GM23338 (cell line): ENCODE measurements at regions not wholly inside any gene's neighbourhood (a gene's known extent, or its start where the extent isn't known, plus 50 kb on each side); places are given as distances from the start of the nearest gene placed in this dataset.

Experiments used
- ATAC-seq: fragments of 200-7000 bp; cut with Tn5 transposase; 3 replicates; pipeline ENCODE4 v1.9.1; 2020
- DNase-seq: peaks from one replicate; pipeline ENCODE4 v3.0.0-alpha.2; 2015; ENCODE audit warnings: low spot score
- H2AFZ ChIP-seq: fragments of 200-600 bp; sonication (generic); 2 replicates; pipeline ENCODE4 v1.8.0; 2016; ENCODE audit warnings: antibody characterized with exemption, mild to moderate bottlenecking, moderate library complexity
- H3F3A ChIP-seq: fragments of 200-600 bp; sonication (generic); replicated peaks from 2 replicates; pipeline ENCODE4 v1.8.0; 2017; ENCODE audit warnings: antibody characterized with exemption, mixed run types, low read depth
- H3K27ac ChIP-seq: fragments of 200-600 bp; sonication (generic); 2 replicates; pipeline ENCODE4 v1.6.1; 2016; ENCODE audit warnings: low read depth
- H3K27me3 ChIP-seq: fragments of 200-600 bp; sonication (generic); 2 replicates; pipeline ENCODE4 v1.8.0; 2016; ENCODE audit warnings: mild to moderate bottlenecking, mixed run types, moderate library complexity; ENCODE audit not compliant: insufficient read depth
- H3K36me3 ChIP-seq: fragments of 200-600 bp; sonication (generic); 2 replicates; pipeline ENCODE4 v1.8.0; 2016; ENCODE audit warnings: mild to moderate bottlenecking; ENCODE audit not compliant: insufficient read depth
- H3K4me1 ChIP-seq: fragments of 200-600 bp; sonication (generic); 2 replicates; pipeline ENCODE4 v1.8.0; 2016; ENCODE audit warnings: mild to moderate bottlenecking, moderate library complexity; ENCODE audit not compliant: insufficient read depth
- H3K4me2 ChIP-seq: fragments of 200-600 bp; sonication (generic); 2 replicates; pipeline ENCODE4 v1.7.1; 2017; ENCODE audit warnings: mixed run types
- H3K4me3 ChIP-seq: fragments of 200-600 bp; sonication (generic); 2 replicates; pipeline ENCODE4 v1.6.1; 2016; ENCODE audit warnings: mixed run types
- H3K79me2 ChIP-seq: fragments of 200-600 bp; sonication (generic); replicated peaks from 2 replicates; pipeline ENCODE4 v1.8.0; 2017; ENCODE audit warnings: mild to moderate bottlenecking; ENCODE audit not compliant: insufficient read depth
- H3K9me2 ChIP-seq: fragments of 200-600 bp; sonication (generic); 2 replicates; pipeline ENCODE4 v1.8.0; 2017; ENCODE audit not compliant: insufficient read depth
- H4K20me1 ChIP-seq: fragments of 200-600 bp; sonication (generic); replicated peaks from 2 replicates; pipeline ENCODE4 v1.8.0; 2017; ENCODE audit warnings: mild to moderate bottlenecking; ENCODE audit not compliant: insufficient read depth
- H3K27ac Mint-ChIP-seq: 2 replicates; pipeline ENCODE4 v1.8.0; 2020; ENCODE audit warnings: inconsistent platforms, mild to moderate bottlenecking, moderate library complexity, mixed read lengths
- H3K27me3 Mint-ChIP-seq: 3 replicates; pipeline ENCODE4 v1.8.0; 2022; ENCODE audit warnings: low read depth, mild to moderate bottlenecking, moderate library complexity, mixed read lengths, inconsistent platforms; ENCODE audit not compliant: insufficient read depth, poor library complexity
- H3K36me3 Mint-ChIP-seq: 3 replicates; pipeline ENCODE4 v1.8.0; 2021; ENCODE audit warnings: low read depth, mild to moderate bottlenecking, inconsistent platforms, moderate library complexity, mixed read lengths
- H3K4me1 Mint-ChIP-seq: 3 replicates; pipeline ENCODE4 v1.8.0; 2020; ENCODE audit warnings: mild to moderate bottlenecking, inconsistent platforms, mixed read lengths
- H3K4me3 Mint-ChIP-seq: 3 replicates; pipeline ENCODE4 v1.8.0; 2021; ENCODE audit warnings: moderate library complexity, mild to moderate bottlenecking, inconsistent platforms, mixed read lengths
- H3K9me3 Mint-ChIP-seq: 3 replicates; pipeline ENCODE4 v1.8.0; 2020; ENCODE audit warnings: moderate library complexity, mild to moderate bottlenecking, inconsistent platforms, mixed read lengths
- CREB1 ChIP-seq: fragments of 250-450 bp; sonication (Bioruptor Pico); IDR thresholded peaks from 2 replicates; pipeline ENCODE4 v1.5.0; 2020; ENCODE audit warnings: low read depth, mild to moderate bottlenecking, moderate library complexity
- EZH2 ChIP-seq: fragments of 200-600 bp; sonication (generic); IDR thresholded peaks from one replicate; pipeline ENCODE4 v1.8.0; 2017; ENCODE audit warnings: antibody characterized with exemption, mild to moderate bottlenecking, low read depth; ENCODE audit not compliant: unreplicated experiment
- EZH2phosphoT487 ChIP-seq: fragments of 200-600 bp; sonication (generic); IDR thresholded peaks from one replicate; pipeline ENCODE4 v1.8.1; 2018; ENCODE audit warnings: antibody characterized with exemption; ENCODE audit not compliant: unreplicated experiment
- NANOG ChIP-seq: IDR thresholded peaks from 2 replicates; pipeline ENCODE4 v1.6.1; 2016; ENCODE audit warnings: antibody characterized with exemption, borderline replicate concordance
- POLR2AphosphoS5 ChIP-seq: IDR thresholded peaks from 2 replicates; pipeline ENCODE4 v1.6.1; 2016; ENCODE audit warnings: antibody characterized with exemption, low read depth
- STAT1 ChIP-seq: IDR thresholded peaks from one replicate; pipeline ENCODE4 v1.6.1; 2016; ENCODE audit warnings: antibody characterized with exemption; ENCODE audit not compliant: unreplicated experiment
- ZNF114 ChIP-seq: fragments of 250-450 bp; sonication (Bioruptor Pico); IDR thresholded peaks from 2 replicates; pipeline ENCODE4 v1.5.0; 2020; ENCODE audit warnings: mild to moderate bottlenecking, moderate library complexity
- ZNF331 ChIP-seq: fragments of 250-450 bp; sonication (Bioruptor Pico); IDR thresholded peaks from 2 replicates; pipeline ENCODE4 v1.5.0; 2020; ENCODE audit warnings: low read depth, mild to moderate bottlenecking, moderate library complexity
- TF ChIP-seq, protein P1 (sequence below), 2 experiments: fragments of 200-600 bp in 1 of 2; sonication (generic) in 1 of 2; conservative IDR thresholded peaks; 2 replicates each; pipeline versions ENCODE4 v1.5.1 to v1.6.1; 2016 to 2017; ENCODE audit warnings: antibody characterized with exemption in 2 of 2, low read depth in 2 of 2, mild to moderate bottlenecking in 2 of 2, moderate library complexity in 1 of 2
- TF ChIP-seq, protein P2 (sequence below): IDR thresholded peaks from one replicate; pipeline ENCODE4 v1.6.1; 2018; ENCODE audit warnings: antibody characterized with exemption; ENCODE audit not compliant: unreplicated experiment
- TF ChIP-seq, protein P3 (sequence below): fragments of 250-450 bp; sonication (Bioruptor Pico); IDR thresholded peaks from 2 replicates; pipeline ENCODE4 v1.5.0; 2020; ENCODE audit warnings: mild to moderate bottlenecking, moderate library complexity

GRCh38 chr5:51895834-51896233 lies 512.6 kb downstream of the ISL1 start:
- Histone ChIP-seq H3K4me3 (no peak overlapping the region), H3K4me1 (no peaks in the 10 kb centered on the region), H3K27me3 (no peaks in the 10 kb centered on the region), H3K79me2 (no peaks in the 10 kb centered on the region), H3K27ac (no peak overlapping the region), H4K20me1 (no peaks in the 10 kb centered on the region), H3K4me2 (no peak overlapping the region), H3K36me3 (no peaks in the 10 kb centered on the region), H3F3A (no peaks in the 10 kb centered on the region), H2AFZ (no peak overlapping the region; the same call in 1 of the 2 replicates), H3K9me2 (no peaks in the 10 kb centered on the region)
- Mint-ChIP-seq H3K36me3 (no peaks in the 10 kb centered on the region; the same call in 2 of the 3 replicates), H3K9me3 (no peaks in the 10 kb centered on the region), H3K27ac (no peak overlapping the region), H3K4me3 (no peak overlapping the region), H3K27me3 (no peaks in the 10 kb centered on the region), H3K4me1 (no peaks in the 10 kb centered on the region)
- DNase-seq, result no peak
- ATAC-seq, result no peak
- TF ChIP-seq, protein P1, sequence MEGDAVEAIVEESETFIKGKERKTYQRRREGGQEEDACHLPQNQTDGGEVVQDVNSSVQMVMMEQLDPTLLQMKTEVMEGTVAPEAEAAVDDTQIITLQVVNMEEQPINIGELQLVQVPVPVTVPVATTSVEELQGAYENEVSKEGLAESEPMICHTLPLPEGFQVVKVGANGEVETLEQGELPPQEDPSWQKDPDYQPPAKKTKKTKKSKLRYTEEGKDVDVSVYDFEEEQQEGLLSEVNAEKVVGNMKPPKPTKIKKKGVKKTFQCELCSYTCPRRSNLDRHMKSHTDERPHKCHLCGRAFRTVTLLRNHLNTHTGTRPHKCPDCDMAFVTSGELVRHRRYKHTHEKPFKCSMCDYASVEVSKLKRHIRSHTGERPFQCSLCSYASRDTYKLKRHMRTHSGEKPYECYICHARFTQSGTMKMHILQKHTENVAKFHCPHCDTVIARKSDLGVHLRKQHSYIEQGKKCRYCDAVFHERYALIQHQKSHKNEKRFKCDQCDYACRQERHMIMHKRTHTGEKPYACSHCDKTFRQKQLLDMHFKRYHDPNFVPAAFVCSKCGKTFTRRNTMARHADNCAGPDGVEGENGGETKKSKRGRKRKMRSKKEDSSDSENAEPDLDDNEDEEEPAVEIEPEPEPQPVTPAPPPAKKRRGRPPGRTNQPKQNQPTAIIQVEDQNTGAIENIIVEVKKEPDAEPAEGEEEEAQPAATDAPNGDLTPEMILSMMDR (conservative IDR thresholded peaks at IDR 0.05; ENCODE audit: low read depth in 2 of 2), result no peak
- TF ChIP-seq, protein P2, sequence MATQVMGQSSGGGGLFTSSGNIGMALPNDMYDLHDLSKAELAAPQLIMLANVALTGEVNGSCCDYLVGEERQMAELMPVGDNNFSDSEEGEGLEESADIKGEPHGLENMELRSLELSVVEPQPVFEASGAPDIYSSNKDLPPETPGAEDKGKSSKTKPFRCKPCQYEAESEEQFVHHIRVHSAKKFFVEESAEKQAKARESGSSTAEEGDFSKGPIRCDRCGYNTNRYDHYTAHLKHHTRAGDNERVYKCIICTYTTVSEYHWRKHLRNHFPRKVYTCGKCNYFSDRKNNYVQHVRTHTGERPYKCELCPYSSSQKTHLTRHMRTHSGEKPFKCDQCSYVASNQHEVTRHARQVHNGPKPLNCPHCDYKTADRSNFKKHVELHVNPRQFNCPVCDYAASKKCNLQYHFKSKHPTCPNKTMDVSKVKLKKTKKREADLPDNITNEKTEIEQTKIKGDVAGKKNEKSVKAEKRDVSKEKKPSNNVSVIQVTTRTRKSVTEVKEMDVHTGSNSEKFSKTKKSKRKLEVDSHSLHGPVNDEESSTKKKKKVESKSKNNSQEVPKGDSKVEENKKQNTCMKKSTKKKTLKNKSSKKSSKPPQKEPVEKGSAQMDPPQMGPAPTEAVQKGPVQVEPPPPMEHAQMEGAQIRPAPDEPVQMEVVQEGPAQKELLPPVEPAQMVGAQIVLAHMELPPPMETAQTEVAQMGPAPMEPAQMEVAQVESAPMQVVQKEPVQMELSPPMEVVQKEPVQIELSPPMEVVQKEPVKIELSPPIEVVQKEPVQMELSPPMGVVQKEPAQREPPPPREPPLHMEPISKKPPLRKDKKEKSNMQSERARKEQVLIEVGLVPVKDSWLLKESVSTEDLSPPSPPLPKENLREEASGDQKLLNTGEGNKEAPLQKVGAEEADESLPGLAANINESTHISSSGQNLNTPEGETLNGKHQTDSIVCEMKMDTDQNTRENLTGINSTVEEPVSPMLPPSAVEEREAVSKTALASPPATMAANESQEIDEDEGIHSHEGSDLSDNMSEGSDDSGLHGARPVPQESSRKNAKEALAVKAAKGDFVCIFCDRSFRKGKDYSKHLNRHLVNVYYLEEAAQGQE, result no peak
- TF ChIP-seq EZH2phosphoT487, result no peak
- no peak for TF ChIP-seq POLR2AphosphoS5
- no peak for TF ChIP-seq EZH2
- TF ChIP-seq ZNF114 (CRISPR knock-in tag), result no peak
- no peak for TF ChIP-seq NANOG
- TF ChIP-seq, protein P3, sequence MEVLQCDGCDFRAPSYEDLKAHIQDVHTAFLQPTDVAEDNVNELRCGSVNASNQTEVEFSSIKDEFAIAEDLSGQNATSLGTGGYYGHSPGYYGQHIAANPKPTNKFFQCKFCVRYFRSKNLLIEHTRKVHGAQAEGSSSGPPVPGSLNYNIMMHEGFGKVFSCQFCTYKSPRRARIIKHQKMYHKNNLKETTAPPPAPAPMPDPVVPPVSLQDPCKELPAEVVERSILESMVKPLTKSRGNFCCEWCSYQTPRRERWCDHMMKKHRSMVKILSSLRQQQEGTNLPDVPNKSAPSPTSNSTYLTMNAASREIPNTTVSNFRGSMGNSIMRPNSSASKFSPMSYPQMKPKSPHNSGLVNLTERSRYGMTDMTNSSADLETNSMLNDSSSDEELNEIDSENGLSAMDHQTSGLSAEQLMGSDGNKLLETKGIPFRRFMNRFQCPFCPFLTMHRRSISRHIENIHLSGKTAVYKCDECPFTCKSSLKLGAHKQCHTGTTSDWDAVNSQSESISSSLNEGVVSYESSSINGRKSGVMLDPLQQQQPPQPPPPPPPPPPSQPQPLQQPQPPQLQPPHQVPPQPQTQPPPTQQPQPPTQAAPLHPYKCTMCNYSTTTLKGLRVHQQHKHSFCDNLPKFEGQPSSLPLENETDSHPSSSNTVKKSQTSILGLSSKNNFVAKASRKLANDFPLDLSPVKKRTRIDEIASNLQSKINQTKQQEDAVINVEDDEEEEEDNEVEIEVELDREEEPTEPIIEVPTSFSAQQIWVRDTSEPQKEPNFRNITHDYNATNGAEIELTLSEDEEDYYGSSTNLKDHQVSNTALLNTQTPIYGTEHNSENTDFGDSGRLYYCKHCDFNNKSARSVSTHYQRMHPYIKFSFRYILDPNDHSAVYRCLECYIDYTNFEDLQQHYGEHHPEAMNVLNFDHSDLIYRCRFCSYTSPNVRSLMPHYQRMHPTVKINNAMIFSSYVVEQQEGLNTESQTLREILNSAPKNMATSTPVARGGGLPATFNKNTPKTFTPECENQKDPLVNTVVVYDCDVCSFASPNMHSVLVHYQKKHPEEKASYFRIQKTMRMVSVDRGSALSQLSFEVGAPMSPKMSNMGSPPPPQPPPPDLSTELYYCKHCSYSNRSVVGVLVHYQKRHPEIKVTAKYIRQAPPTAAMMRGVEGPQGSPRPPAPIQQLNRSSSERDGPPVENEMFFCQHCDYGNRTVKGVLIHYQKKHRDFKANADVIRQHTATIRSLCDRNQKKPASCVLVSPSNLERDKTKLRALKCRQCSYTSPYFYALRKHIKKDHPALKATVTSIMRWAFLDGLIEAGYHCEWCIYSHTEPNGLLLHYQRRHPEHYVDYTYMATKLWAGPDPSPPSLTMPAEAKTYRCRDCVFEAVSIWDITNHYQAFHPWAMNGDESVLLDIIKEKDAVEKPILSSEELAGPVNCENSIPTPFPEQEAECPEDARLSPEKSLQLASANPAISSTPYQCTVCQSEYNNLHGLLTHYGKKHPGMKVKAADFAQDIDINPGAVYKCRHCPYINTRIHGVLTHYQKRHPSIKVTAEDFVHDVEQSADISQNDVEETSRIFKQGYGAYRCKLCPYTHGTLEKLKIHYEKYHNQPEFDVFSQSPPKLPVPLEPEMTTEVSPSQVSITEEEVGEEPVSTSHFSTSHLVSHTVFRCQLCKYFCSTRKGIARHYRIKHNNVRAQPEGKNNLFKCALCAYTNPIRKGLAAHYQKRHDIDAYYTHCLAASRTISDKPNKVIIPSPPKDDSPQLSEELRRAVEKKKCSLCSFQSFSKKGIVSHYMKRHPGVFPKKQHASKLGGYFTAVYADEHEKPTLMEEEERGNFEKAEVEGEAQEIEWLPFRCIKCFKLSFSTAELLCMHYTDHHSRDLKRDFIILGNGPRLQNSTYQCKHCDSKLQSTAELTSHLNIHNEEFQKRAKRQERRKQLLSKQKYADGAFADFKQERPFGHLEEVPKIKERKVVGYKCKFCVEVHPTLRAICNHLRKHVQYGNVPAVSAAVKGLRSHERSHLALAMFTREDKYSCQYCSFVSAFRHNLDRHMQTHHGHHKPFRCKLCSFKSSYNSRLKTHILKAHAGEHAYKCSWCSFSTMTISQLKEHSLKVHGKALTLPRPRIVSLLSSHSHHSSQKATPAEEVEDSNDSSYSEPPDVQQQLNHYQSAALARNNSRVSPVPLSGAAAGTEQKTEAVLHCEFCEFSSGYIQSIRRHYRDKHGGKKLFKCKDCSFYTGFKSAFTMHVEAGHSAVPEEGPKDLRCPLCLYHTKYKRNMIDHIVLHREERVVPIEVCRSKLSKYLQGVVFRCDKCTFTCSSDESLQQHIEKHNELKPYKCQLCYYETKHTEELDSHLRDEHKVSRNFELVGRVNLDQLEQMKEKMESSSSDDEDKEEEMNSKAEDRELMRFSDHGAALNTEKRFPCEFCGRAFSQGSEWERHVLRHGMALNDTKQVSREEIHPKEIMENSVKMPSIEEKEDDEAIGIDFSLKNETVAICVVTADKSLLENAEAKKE (CRISPR knock-in tag), result no peak
- TF ChIP-seq ZNF331 (CRISPR knock-in tag), result no peak
- TF ChIP-seq STAT1, result no peak
- no peak for TF ChIP-seq CREB1
